HEK293 (cell line): ENCODE measurements at regions not wholly inside any gene's neighbourhood (a gene's known extent, or its start where the extent isn't known, plus 50 kb on each side); places are given as distances from the start of the nearest gene placed in this dataset.

Experiments
- CTCF ChIA-PET: fragments of 350-600 bp; formaldehyde crosslinking; extraction: SDS; loops from one replicate; lab custom pipeline; 2021; ENCODE audit warnings: antibody characterized with exemption; lab: Yijun Ruan, JAX
- POLR2A ChIA-PET: fragments of 300-600 bp; formaldehyde crosslinking; extraction: SDS; loops from one replicate; lab custom pipeline; 2020; ENCODE audit warnings: antibody characterized with exemption, inconsistent platforms; lab: Yijun Ruan, JAX
- H3K27ac ChIP-seq: fragments of 200-500 bp; sonication (Bioruptor generic); 2 replicates; pipeline ENCODE4 v1.5.1; 2014; ENCODE audit warnings: low read depth, low read length, control low read depth, inconsistent platforms; ENCODE audit errors: extremely low read depth
- H3K36me3 ChIP-seq, 2 experiments: fragments of 200-500 bp in 1 of 2; sonication (Bioruptor generic) in 1 of 2; 1 replicate in 1 of 2; 2 replicates in 1 of 2; pipeline ENCODE4 v1.5.1; 2014 to 2017; ENCODE audit warnings: inconsistent platforms in 2 of 2, low read length in 2 of 2; ENCODE audit not compliant: control insufficient read depth in 2 of 2, insufficient read depth in 1 of 2
- H3K4me1 ChIP-seq: fragments of 200-500 bp; sonication (Bioruptor generic); 2 replicates; pipeline ENCODE4 v1.5.1; 2014; ENCODE audit warnings: mild to moderate bottlenecking, low read length, inconsistent platforms; ENCODE audit not compliant: control insufficient read depth, insufficient read depth
- H3K4me3 ChIP-seq: 2 replicates; pipeline ENCODE4 v1.5.1; 2011; ENCODE audit warnings: low read depth, mild to moderate bottlenecking, control low read depth, low read length, moderate library complexity
- H3K9me3 ChIP-seq: fragments of 200-500 bp; sonication (Bioruptor generic); 2 replicates; pipeline ENCODE4 v1.5.1; 2014; ENCODE audit warnings: low read depth, low read length, inconsistent platforms; ENCODE audit not compliant: control insufficient read depth, insufficient read depth
- GLI4 ChIP-seq: fragments of 450-650 bp; formaldehyde crosslinking; IDR thresholded peaks from 2 replicates; pipeline ENCODE4 v1.5.1; 2016; ENCODE audit warnings: missing biosample characterization, missing genetic modification characterization
- GLIS1 ChIP-seq: fragments of 450-650 bp; formaldehyde crosslinking; IDR thresholded peaks from 2 replicates; pipeline ENCODE4 v1.5.1; 2016; ENCODE audit warnings: missing biosample characterization, missing genetic modification characterization
- ZBTB11 ChIP-seq: fragments of 450-650 bp; formaldehyde crosslinking; conservative IDR thresholded peaks from 2 replicates; pipeline ENCODE4 v1.5.1; 2016; ENCODE audit warnings: low read depth, missing biosample characterization, missing genetic modification characterization
- ZBTB20 ChIP-seq: fragments of 450-650 bp; formaldehyde crosslinking; IDR thresholded peaks from 2 replicates; pipeline ENCODE4 v1.5.1; 2016; ENCODE audit warnings: missing biosample characterization, missing genetic modification characterization
- ZBTB48 ChIP-seq: fragments of 450-650 bp; formaldehyde crosslinking; IDR thresholded peaks from 2 replicates; pipeline ENCODE4 v1.5.1; 2016; ENCODE audit warnings: missing biosample characterization, missing genetic modification characterization
- ZNF10 ChIP-seq: fragments of 450-650 bp; formaldehyde crosslinking; IDR thresholded peaks from 2 replicates; pipeline ENCODE4 v1.5.1; 2017; ENCODE audit warnings: missing biosample characterization, missing genetic modification characterization
- ZNF155 ChIP-seq: fragments of 450-650 bp; formaldehyde crosslinking; IDR thresholded peaks from 2 replicates; pipeline ENCODE4 v1.5.1; 2016; ENCODE audit warnings: missing biosample characterization, missing genetic modification characterization
- ZNF16 ChIP-seq: fragments of 450-650 bp; formaldehyde crosslinking; IDR thresholded peaks from 2 replicates; pipeline ENCODE4 v1.5.1; 2016; ENCODE audit warnings: low read depth, missing biosample characterization, missing genetic modification characterization
- ZNF19 ChIP-seq: fragments of 450-650 bp; formaldehyde crosslinking; IDR thresholded peaks from 2 replicates; pipeline ENCODE4; 2016; ENCODE audit warnings: missing biosample characterization, missing genetic modification characterization, low read depth
- ZNF280D ChIP-seq: fragments of 450-650 bp; formaldehyde crosslinking; IDR thresholded peaks from 2 replicates; pipeline ENCODE4 v1.5.1; 2016; ENCODE audit warnings: missing biosample characterization, missing genetic modification characterization
- ZNF677 ChIP-seq: fragments of 450-650 bp; IDR thresholded peaks from 2 replicates; pipeline ENCODE4 v1.5.0; 2018; ENCODE audit warnings: missing biosample characterization, mild to moderate bottlenecking, missing genetic modification characterization, moderate library complexity
- ZSCAN5A ChIP-seq: fragments of 450-650 bp; formaldehyde crosslinking; IDR thresholded peaks from 2 replicates; pipeline ENCODE4 v1.5.1; 2016; ENCODE audit warnings: missing biosample characterization, missing genetic modification characterization
- TF ChIP-seq, protein P1 (sequence below): fragments of 450-650 bp; formaldehyde crosslinking; IDR thresholded peaks from 2 replicates; pipeline ENCODE4 v1.5.1; 2016; ENCODE audit warnings: missing biosample characterization, missing genetic modification characterization
- TF ChIP-seq, protein P2 (sequence below): fragments of 450-650 bp; formaldehyde crosslinking; IDR thresholded peaks from 2 replicates; pipeline ENCODE4 v1.5.1; 2017; ENCODE audit warnings: missing biosample characterization, missing genetic modification characterization
- TF ChIP-seq, protein P3 (sequence below): fragments of 450-650 bp; formaldehyde crosslinking; IDR thresholded peaks from 2 replicates; pipeline ENCODE4 v1.5.1; 2017; ENCODE audit warnings: missing biosample characterization, missing genetic modification characterization
- TF ChIP-seq, protein P4 (sequence below): fragments of 450-650 bp; formaldehyde crosslinking; IDR thresholded peaks from 2 replicates; pipeline ENCODE4 v1.5.1; 2017; ENCODE audit warnings: missing biosample characterization, missing genetic modification characterization

GRCh38 chr4:60905162-60905561 lies 295.0 kb upstream of the ADGRL3 start:
- H3K4me3 ChIP-seq, result no peak overlapping the region
- H3K27ac ChIP-seq, result no peak overlapping the region
- H3K9me3 ChIP-seq, result no peaks in the 10 kb centered on the region
- no peak for TF ChIP-seq ZNF16 (tag by site-specific recombination)
- TF ChIP-seq, protein P1, sequence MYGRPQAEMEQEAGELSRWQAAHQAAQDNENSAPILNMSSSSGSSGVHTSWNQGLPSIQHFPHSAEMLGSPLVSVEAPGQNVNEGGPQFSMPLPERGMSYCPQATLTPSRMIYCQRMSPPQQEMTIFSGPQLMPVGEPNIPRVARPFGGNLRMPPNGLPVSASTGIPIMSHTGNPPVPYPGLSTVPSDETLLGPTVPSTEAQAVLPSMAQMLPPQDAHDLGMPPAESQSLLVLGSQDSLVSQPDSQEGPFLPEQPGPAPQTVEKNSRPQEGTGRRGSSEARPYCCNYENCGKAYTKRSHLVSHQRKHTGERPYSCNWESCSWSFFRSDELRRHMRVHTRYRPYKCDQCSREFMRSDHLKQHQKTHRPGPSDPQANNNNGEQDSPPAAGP, result no peak
- ChIA-PET CTCF (no interaction called here), POLR2A (no interaction called here)
- H3K36me3 ChIP-seq, result no peaks in the 10 kb centered on the region
- H3K4me1 ChIP-seq, result no peaks in the 10 kb centered on the region

- CTCF ChIA-PET, result interaction anchor here (0.7 kb wide), 1 partner anchor 780 kb away, joined by 4 read pairs; no protein-coding TSS in a partner anchor
- Histone ChIP-seq H3K4me1 (no peaks in the 10 kb centered on the region), H3K4me3 (no peak overlapping the region), H3K9me3 (no peaks in the 10 kb centered on the region), H3K36me3 (no peaks in the 10 kb centered on the region), H3K27ac (no peak overlapping the region)
- POLR2A ChIA-PET, result no interaction called here
- TF ChIP-seq ZNF677 (no peak), GLI4 (no peak), ZNF280D (tag by site-specific recombination) (no peak), ZSCAN5A (no peak), ZBTB20 (tag by site-specific recombination) (no peak), ZBTB11 (tag by site-specific recombination) (no peak), ZBTB48 (tag by site-specific recombination) (no peak), GLIS1 (no peak), ZNF10 (no peak), ZNF19 (tag by site-specific recombination) (no peak), ZNF155 (tag by site-specific recombination) (no peak)
- TF ChIP-seq, protein P2, sequence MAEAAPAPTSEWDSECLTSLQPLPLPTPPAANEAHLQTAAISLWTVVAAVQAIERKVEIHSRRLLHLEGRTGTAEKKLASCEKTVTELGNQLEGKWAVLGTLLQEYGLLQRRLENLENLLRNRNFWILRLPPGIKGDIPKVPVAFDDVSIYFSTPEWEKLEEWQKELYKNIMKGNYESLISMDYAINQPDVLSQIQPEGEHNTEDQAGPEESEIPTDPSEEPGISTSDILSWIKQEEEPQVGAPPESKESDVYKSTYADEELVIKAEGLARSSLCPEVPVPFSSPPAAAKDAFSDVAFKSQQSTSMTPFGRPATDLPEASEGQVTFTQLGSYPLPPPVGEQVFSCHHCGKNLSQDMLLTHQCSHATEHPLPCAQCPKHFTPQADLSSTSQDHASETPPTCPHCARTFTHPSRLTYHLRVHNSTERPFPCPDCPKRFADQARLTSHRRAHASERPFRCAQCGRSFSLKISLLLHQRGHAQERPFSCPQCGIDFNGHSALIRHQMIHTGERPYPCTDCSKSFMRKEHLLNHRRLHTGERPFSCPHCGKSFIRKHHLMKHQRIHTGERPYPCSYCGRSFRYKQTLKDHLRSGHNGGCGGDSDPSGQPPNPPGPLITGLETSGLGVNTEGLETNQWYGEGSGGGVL (tag by site-specific recombination), result no peak
- TF ChIP-seq, protein P3, sequence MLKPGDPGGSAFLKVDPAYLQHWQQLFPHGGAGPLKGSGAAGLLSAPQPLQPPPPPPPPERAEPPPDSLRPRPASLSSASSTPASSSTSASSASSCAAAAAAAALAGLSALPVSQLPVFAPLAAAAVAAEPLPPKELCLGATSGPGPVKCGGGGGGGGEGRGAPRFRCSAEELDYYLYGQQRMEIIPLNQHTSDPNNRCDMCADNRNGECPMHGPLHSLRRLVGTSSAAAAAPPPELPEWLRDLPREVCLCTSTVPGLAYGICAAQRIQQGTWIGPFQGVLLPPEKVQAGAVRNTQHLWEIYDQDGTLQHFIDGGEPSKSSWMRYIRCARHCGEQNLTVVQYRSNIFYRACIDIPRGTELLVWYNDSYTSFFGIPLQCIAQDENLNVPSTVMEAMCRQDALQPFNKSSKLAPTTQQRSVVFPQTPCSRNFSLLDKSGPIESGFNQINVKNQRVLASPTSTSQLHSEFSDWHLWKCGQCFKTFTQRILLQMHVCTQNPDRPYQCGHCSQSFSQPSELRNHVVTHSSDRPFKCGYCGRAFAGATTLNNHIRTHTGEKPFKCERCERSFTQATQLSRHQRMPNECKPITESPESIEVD (tag by site-specific recombination), result no peak
- TF ChIP-seq, protein P4, sequence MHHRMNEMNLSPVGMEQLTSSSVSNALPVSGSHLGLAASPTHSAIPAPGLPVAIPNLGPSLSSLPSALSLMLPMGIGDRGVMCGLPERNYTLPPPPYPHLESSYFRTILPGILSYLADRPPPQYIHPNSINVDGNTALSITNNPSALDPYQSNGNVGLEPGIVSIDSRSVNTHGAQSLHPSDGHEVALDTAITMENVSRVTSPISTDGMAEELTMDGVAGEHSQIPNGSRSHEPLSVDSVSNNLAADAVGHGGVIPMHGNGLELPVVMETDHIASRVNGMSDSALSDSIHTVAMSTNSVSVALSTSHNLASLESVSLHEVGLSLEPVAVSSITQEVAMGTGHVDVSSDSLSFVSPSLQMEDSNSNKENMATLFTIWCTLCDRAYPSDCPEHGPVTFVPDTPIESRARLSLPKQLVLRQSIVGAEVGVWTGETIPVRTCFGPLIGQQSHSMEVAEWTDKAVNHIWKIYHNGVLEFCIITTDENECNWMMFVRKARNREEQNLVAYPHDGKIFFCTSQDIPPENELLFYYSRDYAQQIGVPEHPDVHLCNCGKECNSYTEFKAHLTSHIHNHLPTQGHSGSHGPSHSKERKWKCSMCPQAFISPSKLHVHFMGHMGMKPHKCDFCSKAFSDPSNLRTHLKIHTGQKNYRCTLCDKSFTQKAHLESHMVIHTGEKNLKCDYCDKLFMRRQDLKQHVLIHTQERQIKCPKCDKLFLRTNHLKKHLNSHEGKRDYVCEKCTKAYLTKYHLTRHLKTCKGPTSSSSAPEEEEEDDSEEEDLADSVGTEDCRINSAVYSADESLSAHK (tag by site-specific recombination), result no peak
These were observed 289.0 kb upstream of the ADGRL3 start for GRCh38 chr4:60911127-60911526.
